HL-60 (cell line): ENCODE measurements at regions not wholly inside any gene's neighbourhood (a gene's known extent, or its start where the extent isn't known, plus 50 kb on each side); places are given as distances from the start of the nearest gene placed in this dataset.
A peak's percentile ranks its signal among the peaks of the same experiment; 100 is the strongest.

ENCODE experiments used
- DNase-seq, 2 experiments: peaks; one replicate each; pipeline ENCODE4 v3.0.0-alpha.2; 2010 to 2020; ENCODE audit warnings: low read depth in 1 of 2, low spot score in 1 of 2
- H3K27ac ChIP-seq: fragments of 250-450 bp; sonication (Bioruptor Pico); replicated peaks from 2 replicates; pipeline ENCODE4 v1.5.1; 2020; ENCODE audit warnings: mild to moderate bottlenecking, moderate library complexity
- H3K27me3 ChIP-seq: fragments of 250-450 bp; sonication (Bioruptor Pico); 2 replicates; pipeline ENCODE4 v1.5.1; 2021; ENCODE audit warnings: mild to moderate bottlenecking, moderate library complexity; ENCODE audit not compliant: insufficient read depth, poor library complexity, severe bottlenecking
- H3K4me3 ChIP-seq: replicated peaks from 2 replicates; pipeline ENCODE4 v1.5.1; 2011; ENCODE audit warnings: mild to moderate bottlenecking, control low read depth, low read length; ENCODE audit not compliant: insufficient read depth
- CTCF ChIP-seq: IDR thresholded peaks from one replicate; pipeline ENCODE4 v1.5.1; 2011; ENCODE audit warnings: low read length, control low read depth, inconsistent platforms; ENCODE audit not compliant: insufficient read depth
- GABPA ChIP-seq: IDR thresholded peaks from 2 replicates; pipeline ENCODE4 v1.6.1; 2012; ENCODE audit warnings: low read depth
- POLR2AphosphoS5 ChIP-seq: IDR thresholded peaks from 2 replicates; pipeline ENCODE4 v1.6.1; 2012; ENCODE audit warnings: low read depth
- SPI1 ChIP-seq: IDR thresholded peaks from 2 replicates; pipeline ENCODE4 v1.6.1; 2012; ENCODE audit warnings: low read depth, mild to moderate bottlenecking, borderline replicate concordance
- TF ChIP-seq, protein P1 (sequence below): IDR thresholded peaks from 2 replicates; pipeline ENCODE4 v1.6.1; 2012; ENCODE audit warnings: low read depth; ENCODE audit not compliant: insufficient replicate concordance

DNA sequence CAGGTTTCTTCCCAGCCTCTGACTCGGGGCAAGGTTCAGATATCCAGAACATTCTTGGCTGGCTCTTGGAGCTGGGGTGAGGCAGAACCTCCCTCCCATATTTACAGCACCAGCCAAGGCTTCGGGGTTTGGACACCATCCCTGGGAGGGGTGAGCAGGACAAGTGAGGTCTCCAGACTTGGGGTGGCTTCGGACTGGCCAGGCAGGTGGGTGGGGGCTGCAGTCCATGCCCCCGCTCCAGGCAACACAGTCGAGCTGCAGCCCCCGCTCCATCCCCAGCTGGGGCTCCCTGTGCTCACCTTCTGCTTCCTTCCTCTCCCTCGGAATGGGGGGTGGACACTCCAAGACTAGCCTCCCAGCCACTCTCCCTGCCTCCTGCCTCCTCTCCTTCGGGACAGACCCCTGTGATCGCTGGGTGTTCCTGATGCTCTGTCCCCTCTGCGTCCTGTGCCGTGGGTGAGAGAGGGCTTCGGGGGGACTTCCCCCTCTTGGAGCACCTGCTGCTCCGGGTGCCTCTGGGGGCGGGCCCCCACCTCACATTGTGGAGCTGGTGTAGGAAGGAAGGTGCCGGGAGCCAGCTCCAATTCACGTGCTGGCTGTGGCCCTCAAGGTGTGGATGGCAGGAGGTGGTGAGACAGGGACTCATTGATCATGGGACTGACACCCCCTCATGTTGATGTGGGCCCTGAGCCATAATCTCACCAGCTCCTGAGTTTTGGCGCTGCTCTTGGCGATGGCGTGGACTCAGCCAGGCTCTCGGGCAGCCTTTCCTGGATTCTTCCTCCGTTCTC is 189.2 kb downstream of the SEC14L1 start:
- TF ChIP-seq POLR2AphosphoS5 (no peak), GABPA (no peak), SPI1 (no peak), CTCF (no peak)
- TF ChIP-seq, protein P1, sequence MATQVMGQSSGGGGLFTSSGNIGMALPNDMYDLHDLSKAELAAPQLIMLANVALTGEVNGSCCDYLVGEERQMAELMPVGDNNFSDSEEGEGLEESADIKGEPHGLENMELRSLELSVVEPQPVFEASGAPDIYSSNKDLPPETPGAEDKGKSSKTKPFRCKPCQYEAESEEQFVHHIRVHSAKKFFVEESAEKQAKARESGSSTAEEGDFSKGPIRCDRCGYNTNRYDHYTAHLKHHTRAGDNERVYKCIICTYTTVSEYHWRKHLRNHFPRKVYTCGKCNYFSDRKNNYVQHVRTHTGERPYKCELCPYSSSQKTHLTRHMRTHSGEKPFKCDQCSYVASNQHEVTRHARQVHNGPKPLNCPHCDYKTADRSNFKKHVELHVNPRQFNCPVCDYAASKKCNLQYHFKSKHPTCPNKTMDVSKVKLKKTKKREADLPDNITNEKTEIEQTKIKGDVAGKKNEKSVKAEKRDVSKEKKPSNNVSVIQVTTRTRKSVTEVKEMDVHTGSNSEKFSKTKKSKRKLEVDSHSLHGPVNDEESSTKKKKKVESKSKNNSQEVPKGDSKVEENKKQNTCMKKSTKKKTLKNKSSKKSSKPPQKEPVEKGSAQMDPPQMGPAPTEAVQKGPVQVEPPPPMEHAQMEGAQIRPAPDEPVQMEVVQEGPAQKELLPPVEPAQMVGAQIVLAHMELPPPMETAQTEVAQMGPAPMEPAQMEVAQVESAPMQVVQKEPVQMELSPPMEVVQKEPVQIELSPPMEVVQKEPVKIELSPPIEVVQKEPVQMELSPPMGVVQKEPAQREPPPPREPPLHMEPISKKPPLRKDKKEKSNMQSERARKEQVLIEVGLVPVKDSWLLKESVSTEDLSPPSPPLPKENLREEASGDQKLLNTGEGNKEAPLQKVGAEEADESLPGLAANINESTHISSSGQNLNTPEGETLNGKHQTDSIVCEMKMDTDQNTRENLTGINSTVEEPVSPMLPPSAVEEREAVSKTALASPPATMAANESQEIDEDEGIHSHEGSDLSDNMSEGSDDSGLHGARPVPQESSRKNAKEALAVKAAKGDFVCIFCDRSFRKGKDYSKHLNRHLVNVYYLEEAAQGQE = no peak
- no peak for DNase-seq
- Histone ChIP-seq H3K4me3 (no peak overlapping the region), H3K27me3 (no peaks in the 10 kb centered on the region), H3K27ac (no peak overlapping the region)

- no peak for DNase-seq
- Histone ChIP-seq H3K4me3 (no peak overlapping the region), H3K27me3 (no peaks in the 10 kb centered on the region), H3K27ac (no peak overlapping the region)
- no peak for TF ChIP-seq GABPA
- TF ChIP-seq, protein P1 = no peak
- TF ChIP-seq CTCF = no peak
- TF ChIP-seq SPI1 = no peak
- no peak for TF ChIP-seq POLR2AphosphoS5
These were observed 189.9 kb downstream of the SEC14L1 start for GRCh38 chr17:77330602-77331081.

GRCh38 chr17:77331301-77331864 is 190.6 kb downstream of the SEC14L1 start:
- Histone ChIP-seq H3K27ac (peak overlapping the region; percentile 25; the same call in 1 of the 2 replicates), H3K4me3 (peak overlapping the region; percentile 6; the same call in 1 of the 2 replicates)
- peak; percentile 81 to 94 for DNase-seq

More at GRCh38 chr17:77331301-77331864, 190.6 kb downstream of the SEC14L1 start:
- no peaks in the 10 kb centered on the region for H3K27me3 ChIP-seq
- TF ChIP-seq CTCF (peak; percentile 69), SPI1 (peak; percentile 80; the same call in 1 of the 2 replicates), POLR2AphosphoS5 (peak; percentile 55; the same call in 1 of the 2 replicates)
- TF ChIP-seq, protein P1 = no peak
